ENCODE measurements at regions not wholly inside any gene's neighbourhood (a gene's known extent, or its start where the extent isn't known, plus 50 kb on each side); places are given as distances from the start of the nearest gene placed in this dataset.

GRCh38 chr7:115496006-115496405, 534.6 kb downstream of the TFEC start:
- TF ChIP-seq CEBPB (tag; IDR thresholded peaks at IDR 0.05) (no peak), MXI1 (IDR thresholded peaks at IDR 0.05; ENCODE audit: low read depth, low read length) (no peak), MYC (IDR thresholded peaks at IDR 0.05; ENCODE audit: low read depth, low read length) (no peak), MYC (CRISPR knock-in tag; IDR thresholded peaks at IDR 0.05; ENCODE audit: borderline replicate concordance, low read depth) (no peak), POLR2A (conservative IDR thresholded peaks at IDR 0.05) (no peak)
